Gastrocnemius medialis (tissue), 4 donors: ENCODE measurements at regions not wholly inside any gene's neighbourhood (a gene's known extent, or its start where the extent isn't known, plus 50 kb on each side); places are given as distances from the start of the nearest gene placed in this dataset.
"Not testable (repeated sequence)": the region's sequence is repeated elsewhere in the genome, so short reads cannot be mapped to it uniquely, and the experiment has no call there.

Experiments
- CTCF ChIP-seq, 5 experiments: fragments of 450-650 bp in 3 of 5; fragments of 200-600 bp in 2 of 5; sonication (generic) in 2 of 5; IDR thresholded peaks in 4 of 5; conservative IDR thresholded peaks in 1 of 5; 1 replicate in 4 of 5; 2 replicates in 1 of 5; pipeline ENCODE4 v1.5.1; 2016 to 2019; ENCODE audit warnings: antibody characterized with exemption in 5 of 5, mild to moderate bottlenecking in 3 of 5, moderate library complexity in 3 of 5
- POLR2A ChIP-seq, 2 donors: fragments of 450-650 bp; IDR thresholded peaks; one replicate each; pipeline ENCODE4 v1.6.1; 2017; ENCODE audit warnings: antibody characterized with exemption in 2 of 2, mild to moderate bottlenecking in 2 of 2, moderate library complexity in 2 of 2

DNA sequence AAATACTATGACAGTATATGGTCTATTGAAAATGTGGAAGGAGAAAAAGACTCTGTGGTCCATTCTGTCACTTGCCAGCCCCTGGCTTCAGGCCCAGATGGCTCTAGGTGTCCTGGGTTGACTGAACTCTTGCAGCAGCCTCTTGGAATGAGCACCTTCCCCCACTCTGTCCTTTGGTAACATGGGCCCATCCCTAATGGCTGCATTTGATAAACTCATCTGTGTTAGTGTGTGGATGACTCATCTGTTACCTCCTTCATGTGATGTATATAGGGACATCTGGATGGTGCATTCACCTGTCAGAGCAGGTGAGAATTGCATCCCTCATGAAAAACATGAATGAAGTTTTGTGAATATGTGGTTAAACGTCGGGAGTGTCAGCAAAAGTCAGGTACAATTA, 93.5 kb downstream of the NAPG start:
- not testable (repeated sequence) for TF ChIP-seq CTCF (IDR thresholded peaks at IDR 0.05 in 4 of 5, conservative IDR thresholded peaks at IDR 0.05 in 1 of 5); POLR2A (IDR thresholded peaks at IDR 0.05)
